Parathyroid adenoma (tissue), 2 donors: ENCODE measurements at regions not wholly inside any gene's neighbourhood (a gene's known extent, or its start where the extent isn't known, plus 50 kb on each side); places are given as distances from the start of the nearest gene placed in this dataset.

Experiments used
- H2AFZ ChIP-seq: fragments of 300-600 bp; sonication (generic); one replicate; pipeline ENCODE4 v1.7.0; 2017; ENCODE audit warnings: antibody characterized with exemption, mild to moderate bottlenecking
- H3K27ac ChIP-seq: fragments of 300-600 bp; sonication (generic); one replicate; pipeline ENCODE4 v1.7.0; 2017
- H3K27me3 ChIP-seq: fragments of 300-600 bp; sonication (generic); one replicate; pipeline ENCODE4 v1.7.0; 2017; ENCODE audit warnings: low read length; ENCODE audit not compliant: control insufficient read depth, insufficient read depth
- H3K36me3 ChIP-seq: fragments of 300-600 bp; sonication (generic); one replicate; pipeline ENCODE4 v1.7.0; 2017; ENCODE audit warnings: low read length; ENCODE audit not compliant: control insufficient read depth, insufficient read depth
- H3K4me1 ChIP-seq: fragments of 300-600 bp; sonication (generic); one replicate; pipeline ENCODE4 v1.7.0; 2017; ENCODE audit warnings: control low read depth
- H3K4me2 ChIP-seq: fragments of 300-600 bp; sonication (generic); one replicate; pipeline ENCODE4 v1.7.0; 2017; ENCODE audit warnings: low read length
- H3K4me3 ChIP-seq: fragments of 300-600 bp; sonication (generic); one replicate; pipeline ENCODE4 v1.7.0; 2017; ENCODE audit warnings: low read depth, low read length
- H3K79me2 ChIP-seq: fragments of 300-600 bp; sonication (generic); one replicate; pipeline ENCODE4 v1.7.0; 2017; ENCODE audit warnings: control low read depth
- H3K9ac ChIP-seq: fragments of 300-600 bp; sonication (generic); one replicate; pipeline ENCODE4 v1.7.0; 2017; ENCODE audit warnings: mild to moderate bottlenecking
- H3K9me3 ChIP-seq: fragments of 300-600 bp; sonication (generic); one replicate; pipeline ENCODE4 v1.7.0; 2017; ENCODE audit warnings: low read length; ENCODE audit not compliant: control insufficient read depth
- CTCF ChIP-seq: fragments of 300-600 bp; sonication (generic); IDR thresholded peaks from one replicate; pipeline ENCODE4 v1.7.0; 2017; ENCODE audit warnings: antibody characterized with exemption, mild to moderate bottlenecking
- donor health status: primary hyperparathyroidism.

- Histone ChIP-seq H2AFZ (no peak overlapping the region), H3K79me2 (no peaks in the 10 kb centered on the region), H3K4me2 (no peak overlapping the region), H3K36me3 (no peaks in the 10 kb centered on the region), H3K27me3 (no peaks in the 10 kb centered on the region), H3K4me1 (no peaks in the 10 kb centered on the region), H3K4me3 (no peak overlapping the region), H3K9me3 (no peaks in the 10 kb centered on the region), H3K27ac (no peak overlapping the region), H3K9ac (no peak overlapping the region)
- TF ChIP-seq CTCF, result no peak
These were observed 179.7 kb upstream of the PLXNC1 start for GRCh38 chr12:93968536-93969285.

DNA sequence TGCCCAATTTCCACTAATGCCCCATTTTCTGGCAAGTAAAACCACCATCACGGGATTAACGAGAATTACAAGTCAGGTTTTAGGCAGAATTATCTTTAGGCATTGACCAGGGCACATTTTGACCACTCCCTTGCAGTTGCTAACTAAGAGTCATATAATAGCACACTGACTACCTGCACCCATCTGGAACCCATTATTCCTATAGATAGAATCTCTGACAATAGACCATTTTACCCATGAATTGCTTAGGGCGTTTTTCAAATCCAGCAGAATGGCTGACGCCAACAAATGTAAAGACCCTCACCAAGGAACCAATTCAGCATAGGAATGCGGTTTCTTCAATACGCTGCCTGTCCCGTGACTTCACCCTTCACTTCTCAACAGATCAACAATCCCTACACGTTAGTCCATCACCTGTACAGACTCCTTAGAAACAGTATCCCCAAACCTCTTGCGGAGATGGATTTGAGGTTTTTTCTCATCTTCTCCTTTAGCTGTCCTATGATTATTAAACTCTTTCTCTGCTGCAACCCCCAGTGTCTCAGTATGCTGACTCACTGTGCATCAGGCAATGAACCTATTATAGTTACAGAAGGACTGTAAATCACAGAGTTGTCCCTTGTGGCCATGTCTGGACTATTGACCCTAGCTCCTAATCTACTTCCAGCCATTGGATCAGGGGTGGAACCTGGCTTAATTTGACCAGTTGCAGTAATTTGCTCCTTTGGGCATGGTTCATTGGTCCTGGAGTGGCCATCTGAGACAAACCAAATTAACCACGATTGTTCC, 177.3 kb upstream of the PLXNC1 start:
- Histone ChIP-seq H3K4me3 (no peak overlapping the region), H2AFZ (no peak overlapping the region), H3K36me3 (no peaks in the 10 kb centered on the region), H3K27me3 (no peaks in the 10 kb centered on the region), H3K79me2 (no peaks in the 10 kb centered on the region), H3K9me3 (no peaks in the 10 kb centered on the region), H3K27ac (no peak overlapping the region), H3K4me1 (no peaks in the 10 kb centered on the region), H3K9ac (no peak overlapping the region), H3K4me2 (no peak overlapping the region)
- no peak for TF ChIP-seq CTCF

- Histone ChIP-seq H3K36me3 (no peaks in the 10 kb centered on the region), H2AFZ (no peak overlapping the region), H3K9ac (no peak overlapping the region), H3K9me3 (no peaks in the 10 kb centered on the region), H3K79me2 (no peaks in the 10 kb centered on the region), H3K27ac (no peak overlapping the region), H3K27me3 (no peaks in the 10 kb centered on the region), H3K4me2 (no peak overlapping the region), H3K4me3 (no peak overlapping the region), H3K4me1 (no peaks in the 10 kb centered on the region)
- no peak for TF ChIP-seq CTCF
These were observed 175.8 kb upstream of the PLXNC1 start for GRCh38 chr12:93972411-93973208.

DNA sequence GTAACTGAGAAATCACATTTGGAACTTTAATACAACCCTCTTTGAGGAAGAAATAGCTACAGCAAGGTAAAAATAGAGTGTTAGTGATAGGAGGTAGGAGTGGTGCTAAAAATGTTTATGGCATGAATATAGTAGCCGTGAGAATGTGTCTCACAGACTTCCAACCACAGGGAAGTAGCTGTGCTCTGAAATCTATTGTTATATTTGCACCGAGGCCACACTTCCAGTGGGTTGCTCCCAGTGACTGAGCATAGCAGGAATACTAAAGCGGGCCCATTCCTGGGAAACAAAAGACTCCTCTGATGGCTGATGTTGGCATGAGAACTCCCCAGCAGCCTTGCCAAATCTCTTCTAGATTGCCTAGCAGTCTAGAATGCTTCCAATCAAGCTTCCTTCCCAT, 174.1 kb upstream of the PLXNC1 start:
- H3K27me3 ChIP-seq, result no peaks in the 10 kb centered on the region
- no peak overlapping the region for H3K4me2 ChIP-seq
- no peak overlapping the region for H3K4me3 ChIP-seq
- H3K4me1 ChIP-seq, result no peaks in the 10 kb centered on the region
- H3K79me2 ChIP-seq, result no peaks in the 10 kb centered on the region
- H3K36me3 ChIP-seq, result no peaks in the 10 kb centered on the region
- H3K9ac ChIP-seq, result no peak overlapping the region
- H2AFZ ChIP-seq, result no peak overlapping the region
- TF ChIP-seq CTCF, result no peak
- H3K9me3 ChIP-seq, result no peaks in the 10 kb centered on the region
- no peak overlapping the region for H3K27ac ChIP-seq
